HG03565 (cell line): ENCODE measurements at regions not wholly inside any gene's neighbourhood (a gene's known extent, or its start where the extent isn't known, plus 50 kb on each side); places are given as distances from the start of the nearest gene placed in this dataset.
A peak's percentile ranks its signal among the peaks of the same experiment; 100 is the strongest.
"Not testable (repeated sequence)": the region's sequence is repeated elsewhere in the genome, so short reads cannot be mapped to it uniquely, and the experiment has no call there.

ENCODE experiments used
- ATAC-seq: cut with Tn5 transposase; IDR thresholded peaks from one replicate; pipeline ENCODE4 v1.9.1; 2021; ENCODE audit warnings: mild to moderate bottlenecking, moderate library complexity; ENCODE audit not compliant: unreplicated experiment

- peak; percentile 49 for ATAC-seq
These were observed 703.3 kb downstream of the TTLL7 start for GRCh38 chr1:83295594-83295993.

- ATAC-seq, result not testable (repeated sequence)
These were observed 711.5 kb downstream of the TTLL7 start for GRCh38 chr1:83287391-83287790.

GRCh38 chr1:83274656-83275055 lies 724.3 kb downstream of the TTLL7 start:
- not testable (repeated sequence) for ATAC-seq

GRCh38 chr1:83272484-83272883 lies 726.4 kb downstream of the TTLL7 start:
- not testable (repeated sequence) for ATAC-seq

GRCh38 chr1:83271834-83272233 lies 727.1 kb downstream of the TTLL7 start:
- ATAC-seq, result not testable (repeated sequence)

- peak; percentile 66 for ATAC-seq
These were observed 728.1 kb downstream of the TTLL7 start for GRCh38 chr1:83270801-83271200.

GRCh38 chr1:83263808-83264207 lies 735.1 kb downstream of the TTLL7 start:
- ATAC-seq, result not testable (repeated sequence)

- not testable (repeated sequence) for ATAC-seq
These were observed 747.2 kb downstream of the TTLL7 start for GRCh38 chr1:83251687-83252086.

- not testable (repeated sequence) for ATAC-seq
These were observed 752.2 kb downstream of the TTLL7 start for GRCh38 chr1:83246780-83247179.

- not testable (repeated sequence) for ATAC-seq
These were observed 754.1 kb downstream of the TTLL7 start for GRCh38 chr1:83244832-83245231.

GRCh38 chr1:83239568-83239967 lies 759.4 kb downstream of the TTLL7 start:
- not testable (repeated sequence) for ATAC-seq

- not testable (repeated sequence) for ATAC-seq
These were observed 760.3 kb downstream of the TTLL7 start for GRCh38 chr1:83238654-83239053.

GRCh38 chr1:83219788-83220187 lies 779.1 kb downstream of the TTLL7 start:
- not testable (repeated sequence) for ATAC-seq

GRCh38 chr1:83218036-83218716 lies 780.8 kb downstream of the TTLL7 start:
- not testable (repeated sequence) for ATAC-seq

GRCh38 chr1:83214317-83214716 lies 784.6 kb downstream of the TTLL7 start:
- ATAC-seq, result not testable (repeated sequence)

GRCh38 chr1:83213648-83214047 lies 785.3 kb downstream of the TTLL7 start:
- ATAC-seq, result not testable (repeated sequence)

GRCh38 chr1:83212033-83212432 lies 786.9 kb downstream of the TTLL7 start:
- not testable (repeated sequence) for ATAC-seq

- not testable (repeated sequence) for ATAC-seq
These were observed 790.4 kb downstream of the TTLL7 start for GRCh38 chr1:83208540-83208939.

- not testable (repeated sequence) for ATAC-seq
These were observed 804.3 kb downstream of the TTLL7 start for GRCh38 chr1:83194610-83195009.

GRCh38 chr1:83182033-83182728 lies 816.8 kb downstream of the TTLL7 start:
- not testable (repeated sequence) for ATAC-seq

GRCh38 chr1:83180621-83181020 lies 818.3 kb downstream of the TTLL7 start:
- not testable (repeated sequence) for ATAC-seq

- not testable (repeated sequence) for ATAC-seq
These were observed 831.3 kb downstream of the TTLL7 start for GRCh38 chr1:83167634-83168033.
